Caco-2 (cell line): ENCODE measurements at regions not wholly inside any gene's neighbourhood (a gene's known extent, or its start where the extent isn't known, plus 50 kb on each side); places are given as distances from the start of the nearest gene placed in this dataset.

Source experiments
- BruUV-seq: library from RNA; stranded (reverse); fragments of 400-500 nt; replicated peaks from 2 replicates; lab custom pipeline; 2021; lab: Mats Ljungman, UMichigan
- CTCF ChIA-PET: fragments of 300-600 bp; sonication (Branson Sonifier 250); formaldehyde crosslinking; loops from one replicate; lab custom pipeline; 2022; ENCODE audit warnings: antibody characterized with exemption; lab: Charles Lee
- POLR2A ChIA-PET: fragments of 300-600 bp; sonication (Branson Sonifier 250); formaldehyde crosslinking; loops from one replicate; lab custom pipeline; 2022; ENCODE audit warnings: antibody characterized with exemption; lab: Charles Lee
- DNase-seq, 2 experiments: peaks; one replicate each; pipeline versions ENCODE4 v3.0.0 to v3.0.0-alpha.2; 2020 to 2022
- H3K27me3 ChIP-seq: replicated peaks from 2 replicates; pipeline ENCODE4 v1.6.0; 2011; ENCODE audit warnings: low read length; ENCODE audit not compliant: control insufficient read depth, insufficient read depth
- H3K36me3 ChIP-seq: 2 replicates; pipeline ENCODE4 v1.5.1; 2011; ENCODE audit warnings: low read length; ENCODE audit not compliant: control insufficient read depth, insufficient read depth
- H3K4me1 ChIP-seq: fragments of 250-450 bp; sonication (Bioruptor Pico); 2 replicates; pipeline ENCODE4 v1.5.1; 2020; ENCODE audit warnings: mild to moderate bottlenecking
- H3K4me3 ChIP-seq: 2 replicates; pipeline ENCODE4 v1.5.1; 2011; ENCODE audit warnings: low read depth, mild to moderate bottlenecking, control low read depth, low read length
- H3K9me3 ChIP-seq: fragments of 250-450 bp; sonication (Bioruptor Pico); 2 replicates; pipeline ENCODE4 v1.5.1; 2020; ENCODE audit warnings: mild to moderate bottlenecking, moderate library complexity
- H3K27ac Mint-ChIP-seq: one replicate; pipeline ENCODE4 v1.8.0; 2022; ENCODE audit warnings: mixed read lengths; ENCODE audit not compliant: unreplicated experiment
- H3K27me3 Mint-ChIP-seq: one replicate; pipeline ENCODE4 v1.8.0; 2022; ENCODE audit warnings: mixed read lengths; ENCODE audit not compliant: insufficient read depth, unreplicated experiment
- H3K36me3 Mint-ChIP-seq: one replicate; pipeline ENCODE4 v1.8.0; 2022; ENCODE audit warnings: mild to moderate bottlenecking, mixed read lengths; ENCODE audit not compliant: insufficient read depth, unreplicated experiment
- H3K4me1 Mint-ChIP-seq: one replicate; pipeline ENCODE4 v1.8.0; 2022; ENCODE audit warnings: low read depth, mixed read lengths; ENCODE audit not compliant: unreplicated experiment
- H3K4me3 Mint-ChIP-seq: one replicate; pipeline ENCODE4 v1.8.0; 2022; ENCODE audit warnings: mild to moderate bottlenecking, moderate library complexity, mixed read lengths; ENCODE audit not compliant: unreplicated experiment
- H3K9me3 Mint-ChIP-seq: one replicate; pipeline ENCODE4 v1.8.0; 2022; ENCODE audit warnings: mixed read lengths; ENCODE audit not compliant: unreplicated experiment
- intact Hi-C: fragments of 100-400 bp; cut with micrococcal nuclease; formaldehyde crosslinking; loops from one replicate; pipeline ENCODE4 v1.10.0; 2022; ENCODE audit not compliant: unreplicated experiment
- TF ChIP-seq, protein P1 (sequence below), 2 experiments: fragments of 200-600 bp in 1 of 2; IDR thresholded peaks; 1 replicate in 1 of 2; 2 replicates in 1 of 2; pipeline versions ENCODE4 v1.5.1 to v1.8.0; 2011 to 2022; ENCODE audit warnings: antibody characterized with exemption in 1 of 2, control low read depth in 1 of 2, inconsistent platforms in 1 of 2, low read depth in 1 of 2, low read length in 1 of 2, mild to moderate bottlenecking in 1 of 2, moderate library complexity in 1 of 2; ENCODE audit not compliant: insufficient read depth in 1 of 2, severe bottlenecking in 1 of 2, unreplicated experiment in 1 of 2

DNA sequence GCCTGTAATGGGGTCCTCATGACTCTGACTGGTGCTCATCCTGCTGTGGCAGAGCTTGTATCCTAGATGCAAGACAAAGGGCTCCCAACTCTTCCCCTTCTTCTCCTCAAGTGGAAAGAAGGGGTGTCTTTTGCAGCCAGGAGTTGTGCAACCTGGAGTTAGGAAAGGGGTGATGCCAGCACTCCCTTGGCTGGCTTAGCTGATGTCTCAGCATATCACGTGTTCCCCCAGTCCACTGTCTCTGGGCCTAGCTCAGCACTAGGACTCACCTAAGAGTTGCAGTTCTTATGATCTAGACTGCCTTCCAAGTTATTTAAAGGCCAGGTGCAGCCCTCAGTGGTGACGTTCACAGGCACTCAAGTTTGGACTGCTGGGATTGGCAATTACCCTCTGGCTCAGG is 146.2 kb upstream of the GORAB start:
- no TSS peak for BruUV-seq
- CTCF ChIA-PET, result no interaction called here

DNA sequence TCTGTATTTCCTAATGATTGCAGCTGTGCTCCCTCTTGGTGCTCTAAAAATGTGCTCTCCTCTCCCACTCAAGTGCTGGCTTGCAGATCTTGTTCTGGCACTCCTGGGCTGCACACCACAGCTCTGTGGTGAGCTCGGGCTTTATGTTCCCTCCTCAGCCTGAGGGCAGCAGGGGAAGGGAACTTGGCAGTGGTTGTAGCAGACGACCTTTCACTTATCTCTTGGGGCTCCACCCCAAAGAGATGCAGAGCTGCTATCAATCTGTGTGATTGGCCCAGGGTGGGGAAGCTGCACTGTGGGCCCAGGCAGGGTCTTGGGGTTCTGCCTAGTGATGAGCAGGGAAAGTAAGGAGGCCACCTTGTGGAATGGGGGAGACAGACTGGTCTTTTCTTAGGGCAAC is 143.5 kb upstream of the GORAB start:
- peaks cover 2% of the 10 kb centered on the region for H3K27me3 Mint-ChIP-seq
- intact Hi-C loops, result no loop called here
- H3K9me3 ChIP-seq, result no peaks in the 10 kb centered on the region
- TF ChIP-seq, protein P1, sequence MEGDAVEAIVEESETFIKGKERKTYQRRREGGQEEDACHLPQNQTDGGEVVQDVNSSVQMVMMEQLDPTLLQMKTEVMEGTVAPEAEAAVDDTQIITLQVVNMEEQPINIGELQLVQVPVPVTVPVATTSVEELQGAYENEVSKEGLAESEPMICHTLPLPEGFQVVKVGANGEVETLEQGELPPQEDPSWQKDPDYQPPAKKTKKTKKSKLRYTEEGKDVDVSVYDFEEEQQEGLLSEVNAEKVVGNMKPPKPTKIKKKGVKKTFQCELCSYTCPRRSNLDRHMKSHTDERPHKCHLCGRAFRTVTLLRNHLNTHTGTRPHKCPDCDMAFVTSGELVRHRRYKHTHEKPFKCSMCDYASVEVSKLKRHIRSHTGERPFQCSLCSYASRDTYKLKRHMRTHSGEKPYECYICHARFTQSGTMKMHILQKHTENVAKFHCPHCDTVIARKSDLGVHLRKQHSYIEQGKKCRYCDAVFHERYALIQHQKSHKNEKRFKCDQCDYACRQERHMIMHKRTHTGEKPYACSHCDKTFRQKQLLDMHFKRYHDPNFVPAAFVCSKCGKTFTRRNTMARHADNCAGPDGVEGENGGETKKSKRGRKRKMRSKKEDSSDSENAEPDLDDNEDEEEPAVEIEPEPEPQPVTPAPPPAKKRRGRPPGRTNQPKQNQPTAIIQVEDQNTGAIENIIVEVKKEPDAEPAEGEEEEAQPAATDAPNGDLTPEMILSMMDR (IDR thresholded peaks at IDR 0.05; ENCODE audit: insufficient read depth in 1 of 2, low read depth in 1 of 2, low read length in 1 of 2, severe bottlenecking in 1 of 2, unreplicated experiment in 1 of 2), result no peak
- POLR2A ChIA-PET, result interaction anchor here (0.5 to 0.6 kb wide), 2 partner anchors 495 to 647 kb away, joined by 3 to 5 read pairs; no protein-coding TSS in a partner anchor
- H3K4me3 Mint-ChIP-seq, result no peak overlapping the region
- no TSS peak for BruUV-seq
- no peak overlapping the region for H3K4me3 ChIP-seq
- CTCF ChIA-PET, result no interaction called here
- H3K4me1 ChIP-seq, result no peaks in the 10 kb centered on the region
- no peaks in the 10 kb centered on the region for H3K36me3 Mint-ChIP-seq
- no peaks in the 10 kb centered on the region for H3K4me1 Mint-ChIP-seq
- no peaks in the 10 kb centered on the region for H3K27me3 ChIP-seq
- DNase-seq, result no peak
- H3K27ac Mint-ChIP-seq, result no peak overlapping the region
- H3K9me3 Mint-ChIP-seq, result no peaks in the 10 kb centered on the region
- H3K36me3 ChIP-seq, result no peaks in the 10 kb centered on the region

More for the DNA sequence above, 146.2 kb upstream of the GORAB start:
- DNase-seq, result no peak
- TF ChIP-seq, protein P1 (IDR thresholded peaks at IDR 0.05; ENCODE audit: insufficient read depth in 1 of 2, low read depth in 1 of 2, low read length in 1 of 2, severe bottlenecking in 1 of 2, unreplicated experiment in 1 of 2), result no peak
- Histone ChIP-seq H3K4me1 (no peaks in the 10 kb centered on the region), H3K4me3 (no peak overlapping the region), H3K27me3 (no peaks in the 10 kb centered on the region), H3K36me3 (no peaks in the 10 kb centered on the region), H3K9me3 (no peaks in the 10 kb centered on the region)
- Mint-ChIP-seq H3K4me3 (no peak overlapping the region), H3K9me3 (no peaks in the 10 kb centered on the region), H3K27ac (no peak overlapping the region), H3K27me3 (peaks cover 4% of the 10 kb centered on the region), H3K36me3 (no peaks in the 10 kb centered on the region), H3K4me1 (no peaks in the 10 kb centered on the region)
- POLR2A ChIA-PET, result no interaction called here
- intact Hi-C loops, result no loop called here

DNA sequence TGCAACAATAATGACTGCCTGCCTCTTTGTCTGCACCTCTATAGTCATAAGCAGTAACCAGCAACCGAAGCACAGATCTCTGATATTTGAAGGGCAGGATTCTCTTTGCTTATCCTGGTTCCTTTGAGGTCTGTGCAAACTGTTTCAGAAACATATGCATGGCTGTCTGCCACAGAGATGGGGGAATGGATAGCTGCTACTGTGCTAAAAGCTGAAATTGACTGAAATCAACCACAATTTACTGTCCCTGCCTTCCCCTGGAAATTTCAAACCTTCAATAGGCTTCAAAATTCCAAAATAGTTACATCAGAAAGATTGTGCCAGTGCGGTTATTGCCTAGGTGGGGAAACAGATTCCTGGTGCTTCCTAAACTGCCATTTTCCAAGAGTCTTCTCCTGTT is 136.8 kb upstream of the GORAB start:
- Histone ChIP-seq H3K4me3 (no peak overlapping the region), H3K9me3 (no peaks in the 10 kb centered on the region), H3K4me1 (no peaks in the 10 kb centered on the region), H3K36me3 (no peaks in the 10 kb centered on the region), H3K27me3 (no peaks in the 10 kb centered on the region)
- DNase-seq, result no peak
- H3K27me3 Mint-ChIP-seq, result peaks cover 11% of the 10 kb centered on the region
- no peaks in the 10 kb centered on the region for H3K9me3 Mint-ChIP-seq
- no peaks in the 10 kb centered on the region for H3K4me1 Mint-ChIP-seq
- TF ChIP-seq, protein P1 (IDR thresholded peaks at IDR 0.05; ENCODE audit: insufficient read depth in 1 of 2, low read depth in 1 of 2, low read length in 1 of 2, severe bottlenecking in 1 of 2, unreplicated experiment in 1 of 2), result no peak
- POLR2A ChIA-PET, result no interaction called here
- intact Hi-C loops, result no loop called here
- no TSS peak for BruUV-seq
- CTCF ChIA-PET, result no interaction called here
- no peaks in the 10 kb centered on the region for H3K36me3 Mint-ChIP-seq
- no peak overlapping the region for H3K27ac Mint-ChIP-seq
- H3K4me3 Mint-ChIP-seq, result no peak overlapping the region
